GM18498 (cell line): ENCODE measurements at regions not wholly inside any gene's neighbourhood (a gene's known extent, or its start where the extent isn't known, plus 50 kb on each side); places are given as distances from the start of the nearest gene placed in this dataset.
"Not testable (repeated sequence)": the region's sequence is repeated elsewhere in the genome, so short reads cannot be mapped to it uniquely, and the experiment has no call there.

Experiments
- ATAC-seq: cut with Tn5 transposase; IDR thresholded peaks from one replicate; pipeline ENCODE4 v1.9.1; 2021; ENCODE audit warnings: mild to moderate bottlenecking, moderate library complexity; ENCODE audit not compliant: unreplicated experiment

- ATAC-seq = not testable (repeated sequence)
Observed at GRCh38 chr2:8603356-8603755, 78.5 kb upstream of the ID2 start.

- no peak for ATAC-seq
Observed at GRCh38 chr2:8604262-8604661, 77.6 kb upstream of the ID2 start.

- no peak for ATAC-seq
Observed at GRCh38 chr2:8605351-8606065, 76.3 kb upstream of the ID2 start.

- ATAC-seq = peak; percentile 95
Observed at GRCh38 chr2:8606226-8606625, 75.6 kb upstream of the ID2 start.

GRCh38 chr2:8606649-8607550, 75.0 kb upstream of the ID2 start:
- peak; percentile 15 for ATAC-seq

- no peak for ATAC-seq
Observed at GRCh38 chr2:8607606-8608005, 74.2 kb upstream of the ID2 start.

- no peak for ATAC-seq
Observed at GRCh38 chr2:8608411-8608954, 73.4 kb upstream of the ID2 start.

- no peak for ATAC-seq
Observed at GRCh38 chr2:8609357-8609811, 72.5 kb upstream of the ID2 start.

- ATAC-seq = not testable (repeated sequence)
Observed at GRCh38 chr2:8610775-8611174, 71.1 kb upstream of the ID2 start.

- no peak for ATAC-seq
Observed at GRCh38 chr2:8611246-8611645, 70.6 kb upstream of the ID2 start.

GRCh38 chr2:8611700-8612099, 70.2 kb upstream of the ID2 start:
- no peak for ATAC-seq

GRCh38 chr2:8612734-8613179, 69.1 kb upstream of the ID2 start:
- ATAC-seq = no peak

- ATAC-seq = not testable (repeated sequence)
Observed at GRCh38 chr2:8613207-8613999, 68.5 kb upstream of the ID2 start.

- ATAC-seq = no peak
Observed at GRCh38 chr2:8614646-8615045, 67.2 kb upstream of the ID2 start.

- ATAC-seq = no peak
Observed at GRCh38 chr2:8615252-8615575, 66.6 kb upstream of the ID2 start.

GRCh38 chr2:8615576-8616281, 66.1 kb upstream of the ID2 start:
- no peak for ATAC-seq

- no peak for ATAC-seq
Observed at GRCh38 chr2:8617048-8617447, 64.8 kb upstream of the ID2 start.

- ATAC-seq = no peak
Observed at GRCh38 chr2:8617590-8617989, 64.3 kb upstream of the ID2 start.

GRCh38 chr2:8619071-8619470, 62.8 kb upstream of the ID2 start:
- ATAC-seq = no peak

- ATAC-seq = no peak
Observed at GRCh38 chr2:8620611-8621382, 61.1 kb upstream of the ID2 start.
